Renal pelvis (tissue), 1 donor: ENCODE measurements at regions not wholly inside any gene's neighbourhood (a gene's known extent, or its start where the extent isn't known, plus 50 kb on each side); places are given as distances from the start of the nearest gene placed in this dataset.

Experiments
- DNase-seq: peaks from one replicate; pipeline ENCODE4 v3.0.0-alpha.2; 2013

DNA sequence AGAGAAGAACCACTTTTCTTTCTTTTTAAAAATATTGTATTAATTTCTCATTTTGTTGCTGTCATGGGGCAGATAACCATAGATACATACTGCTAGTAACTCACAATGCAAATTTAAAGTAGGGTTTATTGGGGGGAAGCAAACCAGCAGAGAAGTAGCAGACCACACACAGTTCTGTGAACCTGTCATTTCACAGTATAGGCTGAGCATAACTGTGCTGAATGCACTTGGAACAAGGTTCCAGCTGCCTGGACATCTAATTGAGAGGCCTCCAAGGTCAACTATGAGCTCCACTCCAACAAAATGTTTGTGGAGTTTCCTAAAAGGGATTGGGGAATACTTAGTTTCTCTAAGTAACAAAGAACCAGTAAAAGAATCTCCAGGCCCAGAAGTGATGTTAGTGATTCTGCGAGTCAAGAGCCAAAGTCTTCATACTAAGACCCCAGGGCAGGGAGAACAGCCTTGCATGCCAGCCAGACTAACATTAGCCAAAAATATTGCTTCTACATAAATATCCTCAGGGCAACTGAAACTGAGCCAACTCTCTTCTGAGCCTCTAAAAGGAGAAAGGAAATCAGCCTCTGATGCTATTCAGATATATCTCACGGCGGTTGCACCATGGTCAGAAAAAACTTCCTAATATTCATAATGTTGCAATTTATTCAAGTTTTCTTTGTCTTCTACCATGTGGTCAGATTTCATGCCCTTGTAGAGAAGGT lies 856.4 kb upstream of the ALCAM start:
- peak; percentile 2 for DNase-seq

DNA sequence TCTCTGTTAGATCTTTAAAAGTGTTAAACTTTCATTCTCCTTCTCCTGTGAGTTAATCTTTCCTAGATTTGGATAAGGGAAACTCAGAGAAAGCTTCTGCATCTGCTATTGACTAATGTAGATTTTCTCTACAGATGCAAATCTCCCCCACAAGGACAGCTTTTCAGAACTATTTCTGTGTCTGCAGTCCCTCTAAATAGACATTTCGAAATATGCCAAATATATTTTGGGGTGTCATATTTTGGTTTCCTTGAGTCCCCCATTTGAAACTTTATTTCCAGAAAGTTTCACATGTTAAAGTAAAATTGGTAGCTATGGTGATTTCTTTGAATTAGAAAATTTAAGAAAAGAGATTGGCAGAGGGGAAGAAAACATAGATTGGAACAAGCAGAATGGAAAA lies 852.3 kb upstream of the ALCAM start:
- DNase-seq: no peak

DNA sequence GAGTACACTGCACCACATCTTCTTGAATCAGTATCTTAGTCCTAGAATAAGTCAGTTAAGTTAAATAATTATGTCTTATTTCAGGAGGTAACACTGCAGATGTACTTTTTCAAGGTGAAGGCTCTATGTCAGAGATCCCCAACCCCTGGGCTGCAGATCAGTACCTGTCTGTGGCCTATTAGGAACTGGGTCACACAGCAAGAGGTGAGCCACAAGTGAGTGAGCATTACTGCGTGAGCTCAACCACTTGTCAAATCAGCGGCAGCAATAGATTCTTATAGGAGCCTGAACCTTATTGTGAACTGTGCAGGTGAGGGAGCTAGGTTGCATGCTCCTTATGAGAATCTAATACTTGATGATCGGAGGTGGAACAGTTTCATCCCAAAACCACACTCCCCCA lies 851.9 kb upstream of the ALCAM start:
- DNase-seq: no peak

DNA sequence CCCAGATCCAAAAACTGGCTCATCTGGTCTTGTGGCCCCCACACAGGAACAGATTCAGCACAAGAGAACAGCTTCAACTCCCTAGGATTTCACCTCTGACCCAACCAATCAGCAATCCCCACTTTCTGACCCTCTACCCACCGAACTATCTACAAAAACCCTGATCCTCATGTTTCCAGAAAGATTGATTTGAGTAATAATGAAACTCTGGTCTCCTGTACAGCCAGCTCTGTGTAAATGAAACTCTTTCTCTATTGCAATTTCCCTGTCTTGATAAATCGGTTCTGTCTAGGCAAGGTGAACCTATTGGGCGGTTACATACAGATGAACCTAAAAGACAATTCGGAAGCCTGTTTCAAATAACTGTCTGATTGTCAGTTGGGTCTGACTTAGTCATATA lies 847.6 kb upstream of the ALCAM start:
- no peak for DNase-seq

DNA sequence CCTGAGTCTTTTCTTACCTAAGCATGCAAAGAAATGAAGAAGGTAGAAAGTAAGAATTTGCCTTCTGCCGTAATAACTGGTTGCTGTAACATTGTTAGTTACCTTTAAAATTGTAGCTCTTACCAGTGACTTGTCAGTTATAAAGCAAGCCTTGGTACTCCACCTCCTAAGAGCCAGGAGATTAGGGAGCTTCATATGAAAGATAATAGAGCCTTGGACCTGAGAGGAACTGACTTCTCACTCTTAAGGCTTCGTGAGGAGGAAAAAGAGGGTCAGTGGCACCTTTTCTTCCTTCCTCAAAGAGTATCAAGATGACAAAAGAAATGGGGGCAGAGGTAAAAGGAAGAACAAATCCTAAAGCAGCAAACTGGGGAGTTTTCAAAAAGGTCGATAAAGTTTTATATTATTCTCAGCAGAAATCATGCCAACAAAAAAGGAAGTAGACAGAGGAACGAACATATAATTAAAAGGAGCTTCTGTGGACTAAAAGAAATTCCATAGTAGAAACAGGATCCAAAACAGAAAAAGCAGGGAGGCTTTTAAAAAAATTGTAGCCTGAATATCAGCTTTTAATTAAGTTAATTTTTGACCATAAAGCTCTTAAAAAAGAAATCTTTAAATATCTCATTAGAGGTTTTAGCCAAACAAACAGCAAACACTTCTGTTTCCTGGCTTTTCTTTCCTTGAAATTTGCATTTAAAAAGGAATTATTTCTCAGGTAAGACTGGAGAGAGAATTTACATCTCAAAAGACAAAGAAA lies 847.1 kb upstream of the ALCAM start:
- DNase-seq: no peak

DNA sequence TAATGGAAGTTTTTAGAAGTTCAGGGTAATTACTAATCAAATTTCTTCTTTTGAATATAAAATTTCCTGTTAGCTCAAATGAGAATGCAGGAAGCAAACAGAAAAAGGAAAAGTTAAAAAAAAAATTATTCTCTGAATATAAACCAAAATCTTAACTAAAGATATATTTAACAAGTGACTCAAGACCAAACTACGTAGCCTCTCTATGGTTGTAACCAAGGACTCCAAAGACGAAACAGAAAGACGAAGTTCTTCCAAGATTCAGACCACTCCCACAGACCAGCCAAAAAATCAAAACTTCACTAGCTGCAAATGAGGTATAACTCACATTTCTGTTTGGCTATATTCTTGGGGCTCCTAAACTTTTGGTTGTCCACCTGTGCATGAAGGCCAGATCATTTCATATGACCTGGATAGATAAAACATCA lies 846.5 kb upstream of the ALCAM start:
- no peak for DNase-seq

DNA sequence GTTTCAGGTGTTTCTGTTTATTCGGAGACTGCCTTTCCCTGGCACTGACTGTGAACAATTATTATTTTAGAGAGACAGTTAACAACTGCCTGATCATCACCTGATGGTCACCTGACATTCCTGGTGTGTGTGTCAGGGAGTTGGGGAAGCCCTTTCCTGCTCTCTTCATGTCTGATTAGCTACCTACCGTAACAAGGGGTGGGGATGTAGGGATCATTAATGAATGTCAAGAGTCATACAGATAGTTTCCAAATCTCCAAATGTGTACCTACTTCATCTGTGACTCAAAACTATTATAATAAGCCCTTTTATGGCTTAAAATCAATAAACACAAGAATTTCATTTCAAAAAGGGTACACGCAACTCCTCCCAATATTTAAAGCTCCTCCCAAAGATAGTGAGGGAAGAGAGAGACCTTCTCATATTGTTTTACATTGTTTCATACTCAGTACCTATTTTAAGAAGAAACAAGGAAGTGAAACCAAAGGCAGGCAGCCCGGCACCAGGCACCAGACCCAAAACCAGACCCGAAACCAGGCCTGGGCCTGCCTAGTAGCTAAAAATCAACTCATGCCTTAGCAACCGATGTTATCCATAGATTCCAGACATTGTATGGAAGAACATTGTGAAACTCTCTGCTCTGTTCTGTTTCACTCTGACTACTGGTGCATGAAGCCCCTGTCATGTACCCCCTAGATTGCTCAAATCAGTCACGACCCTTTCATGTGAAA lies 844.9 kb upstream of the ALCAM start:
- DNase-seq: no peak

DNA sequence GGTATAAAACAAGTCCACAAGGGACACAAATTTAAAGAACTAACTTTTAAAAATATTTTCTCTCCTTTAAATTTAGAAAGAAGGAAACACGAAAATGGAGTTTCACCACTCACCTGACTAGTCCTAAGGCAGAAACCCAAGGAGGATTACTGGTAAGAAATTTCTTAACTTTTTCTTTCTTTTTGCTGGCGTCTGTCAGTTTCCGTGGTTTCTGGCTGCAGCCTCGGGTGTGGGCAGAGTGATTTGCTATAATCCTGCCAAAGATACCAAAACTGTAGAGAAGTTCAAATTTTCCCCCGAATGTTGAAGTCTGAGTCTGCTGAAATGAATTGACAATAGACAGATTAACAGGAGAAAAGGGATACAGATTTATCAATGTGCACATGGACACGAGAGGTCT lies 843.6 kb upstream of the ALCAM start:
- DNase-seq: no peak

DNA sequence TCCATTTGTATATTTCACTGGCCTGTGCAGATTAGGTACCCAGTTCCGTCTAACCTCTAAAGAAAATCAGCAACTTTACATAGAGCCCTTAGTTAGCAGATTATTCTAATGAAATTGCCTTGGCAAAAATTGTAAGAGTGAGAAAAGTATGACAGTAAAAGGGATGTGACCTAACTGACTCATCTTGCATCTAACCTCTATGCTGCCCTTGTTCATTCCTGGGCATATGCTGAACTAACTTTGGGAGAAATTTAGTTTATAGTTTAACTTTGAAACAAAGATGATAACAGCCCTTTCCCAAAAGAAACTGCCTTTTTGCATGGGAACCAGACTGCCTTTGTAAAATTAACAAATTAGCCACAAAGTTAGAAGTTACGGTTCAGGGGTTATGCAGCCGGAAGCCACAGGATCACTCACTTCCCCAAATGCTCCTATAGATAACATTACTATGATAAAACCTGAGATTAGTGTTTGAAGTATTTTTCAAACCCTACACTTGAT lies 839.8 kb upstream of the ALCAM start:
- no peak for DNase-seq

DNA sequence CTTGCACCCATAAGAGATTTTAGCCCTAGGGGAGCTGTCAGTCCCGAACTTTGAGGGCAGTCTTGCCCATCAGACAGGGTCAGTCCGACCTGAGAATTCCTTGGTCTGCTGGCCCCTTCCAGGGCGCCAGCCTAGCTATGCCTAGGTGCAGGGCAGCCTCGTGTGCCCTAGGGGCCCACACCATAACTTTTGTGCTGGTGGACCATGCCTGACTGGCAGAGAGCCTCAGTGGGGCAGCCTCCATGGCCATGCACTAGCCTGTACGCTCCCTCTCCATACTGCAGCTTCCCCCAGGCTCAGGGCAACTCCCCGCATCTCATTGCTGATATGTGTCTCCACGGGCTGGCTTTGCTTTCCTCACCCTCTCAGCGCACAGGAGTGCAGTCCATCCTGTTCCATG lies 835.8 kb upstream of the ALCAM start:
- no peak for DNase-seq

DNA sequence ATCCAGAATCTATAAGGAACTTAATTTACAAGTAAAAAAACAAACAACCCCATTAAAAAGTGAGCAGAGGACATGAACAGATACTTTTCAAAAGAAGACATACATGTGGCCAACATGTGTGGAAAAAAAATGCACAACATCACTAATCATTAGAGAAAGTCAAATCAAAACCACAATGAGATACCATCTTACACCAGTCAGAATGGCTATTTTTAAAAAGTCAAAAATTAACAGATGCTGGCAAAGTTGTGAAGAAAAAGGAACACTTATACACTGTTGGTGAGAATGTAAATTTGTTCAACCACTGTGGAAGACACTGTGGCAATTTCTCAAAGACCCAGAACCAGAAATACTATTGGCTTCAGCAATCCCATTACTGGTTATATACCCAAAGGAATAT lies 830.0 kb upstream of the ALCAM start:
- no peak for DNase-seq

DNA sequence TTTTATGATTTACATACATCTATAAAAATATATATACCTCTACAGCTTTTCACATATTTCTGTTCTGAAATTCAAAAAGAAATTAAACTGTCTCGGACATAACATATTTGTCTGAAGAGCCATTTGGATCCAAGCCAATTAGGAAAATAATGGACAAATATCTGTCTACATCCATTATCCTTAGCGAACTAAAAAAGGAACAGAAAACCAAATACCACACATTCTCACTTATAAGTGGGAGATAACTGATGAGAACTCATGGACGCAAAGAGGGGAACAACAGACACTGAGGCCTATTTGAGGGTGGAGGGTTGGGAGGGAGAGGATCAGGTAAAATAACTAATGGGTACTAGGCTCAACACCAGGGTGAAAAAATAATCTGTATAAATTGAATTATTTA lies 829.4 kb upstream of the ALCAM start:
- DNase-seq: no peak

DNA sequence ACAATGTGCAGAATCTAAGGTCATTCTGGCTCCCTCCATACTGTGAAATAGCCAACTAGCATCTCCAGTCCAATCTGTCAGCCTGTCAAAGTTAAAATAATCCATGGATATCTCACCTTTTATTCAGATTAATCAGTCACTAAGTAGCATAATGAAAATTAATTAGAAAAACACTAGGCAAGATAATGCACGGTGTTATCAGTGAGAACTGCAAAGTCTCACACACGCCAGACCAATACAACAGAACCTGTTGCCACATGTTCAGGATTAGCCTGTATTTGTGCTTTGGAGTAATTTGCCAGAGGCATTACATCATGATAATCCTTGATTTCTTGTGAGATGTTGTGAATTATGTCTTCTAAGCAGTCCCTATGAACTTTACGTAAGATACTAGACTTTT lies 820.4 kb upstream of the ALCAM start:
- DNase-seq: no peak

DNA sequence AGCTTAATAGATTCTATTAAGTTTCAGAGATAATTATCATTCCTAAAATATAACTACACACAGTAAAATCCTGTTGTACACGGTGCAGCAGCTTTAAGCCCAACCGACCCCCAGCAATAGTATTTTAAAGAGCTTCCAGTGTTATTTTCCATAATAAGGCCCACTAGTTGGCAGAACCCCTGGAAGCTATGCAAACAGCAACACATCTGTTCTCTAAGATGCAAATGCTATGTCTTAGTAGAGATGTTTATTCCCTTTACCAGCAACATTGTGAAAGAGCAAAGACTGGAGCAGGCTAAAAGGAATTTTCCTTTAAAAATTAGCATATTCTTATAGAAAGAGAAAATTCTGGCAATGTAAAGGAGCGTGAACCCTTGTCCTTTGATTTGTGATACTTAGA lies 819.7 kb upstream of the ALCAM start:
- DNase-seq: no peak

DNA sequence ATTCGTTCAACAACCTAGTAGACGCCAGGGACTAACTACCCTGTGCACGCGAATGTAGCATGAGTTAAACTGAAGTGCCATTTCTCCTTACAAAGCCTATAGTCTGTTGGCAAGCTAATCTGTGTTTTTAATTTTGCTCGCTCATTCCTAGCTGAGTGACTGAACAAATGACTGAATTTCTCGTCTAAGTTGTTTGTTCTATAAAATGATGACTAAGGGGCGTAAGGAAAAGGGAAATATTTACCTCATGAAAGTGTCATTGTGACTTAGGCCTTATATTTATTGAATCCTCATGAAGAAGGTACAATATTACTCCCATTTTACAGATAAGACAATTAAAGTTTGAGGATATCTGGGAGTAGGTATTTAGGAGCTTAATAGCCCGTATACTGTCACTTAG lies 818.3 kb upstream of the ALCAM start:
- no peak for DNase-seq

DNA sequence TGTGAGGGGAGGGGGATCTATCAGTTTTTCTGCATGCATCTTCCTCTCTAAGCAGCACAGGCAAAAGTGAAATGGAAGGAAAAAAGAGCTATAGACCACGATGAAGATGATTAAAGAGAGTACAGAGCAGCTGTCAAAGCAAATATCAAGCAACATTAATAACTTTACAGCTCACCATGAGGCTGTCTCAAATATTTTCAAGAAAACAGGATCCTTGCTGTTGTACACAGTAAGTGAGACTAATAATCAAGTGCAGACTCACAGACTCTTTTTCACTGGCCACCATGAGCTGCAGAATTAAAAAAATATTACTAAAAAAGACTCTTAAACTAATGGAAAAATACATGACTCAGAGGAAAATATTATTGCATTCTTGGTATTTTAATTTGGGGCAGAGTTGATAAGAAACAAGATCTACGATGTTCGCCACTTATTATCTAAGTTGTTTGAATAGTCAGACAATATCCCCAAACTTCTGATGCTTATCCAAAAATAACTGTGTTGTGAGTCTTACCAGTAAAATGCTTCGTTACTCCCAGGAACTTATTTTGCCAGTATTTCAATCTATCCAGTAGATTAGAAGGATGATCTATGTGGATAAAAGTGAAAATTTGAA lies 817.5 kb upstream of the ALCAM start:
- no peak for DNase-seq

DNA sequence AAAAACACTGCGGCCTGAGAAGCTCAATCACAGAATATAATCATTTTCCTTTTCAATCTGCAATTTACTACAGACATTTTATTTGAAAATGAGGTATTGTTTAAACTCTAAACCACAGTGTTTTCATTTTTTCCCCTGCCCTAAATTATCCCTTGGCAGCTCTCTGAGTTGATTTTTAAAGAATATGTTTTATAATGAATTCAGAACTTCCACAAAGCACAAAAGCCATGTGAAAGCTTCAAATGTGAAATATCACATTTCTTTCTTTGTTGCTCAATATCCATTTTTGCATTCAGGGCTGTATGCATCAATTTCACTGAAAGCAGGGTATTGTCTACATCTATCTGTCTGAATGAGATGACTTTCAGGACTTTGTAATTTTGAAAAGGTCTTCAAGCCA lies 813.6 kb upstream of the ALCAM start:
- no peak for DNase-seq

DNA sequence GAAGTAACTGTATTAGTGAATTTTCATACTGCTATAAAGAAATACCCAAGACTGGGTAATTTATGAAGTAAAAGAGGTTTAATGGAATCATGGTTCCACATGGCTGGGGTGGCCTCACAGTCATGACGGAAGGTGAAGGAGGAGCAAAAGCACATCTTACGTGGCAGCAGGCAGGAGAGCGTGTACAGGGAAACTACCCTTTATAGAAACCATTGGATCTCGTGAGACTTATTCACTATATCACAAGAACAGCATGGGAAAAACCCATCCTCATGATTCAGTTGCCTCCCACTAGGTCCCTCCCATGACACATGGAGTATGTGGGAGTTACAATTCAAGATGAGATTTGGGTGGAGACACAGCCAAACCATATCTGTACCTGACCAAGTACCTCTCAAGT lies 812.3 kb upstream of the ALCAM start:
- no peak for DNase-seq

DNA sequence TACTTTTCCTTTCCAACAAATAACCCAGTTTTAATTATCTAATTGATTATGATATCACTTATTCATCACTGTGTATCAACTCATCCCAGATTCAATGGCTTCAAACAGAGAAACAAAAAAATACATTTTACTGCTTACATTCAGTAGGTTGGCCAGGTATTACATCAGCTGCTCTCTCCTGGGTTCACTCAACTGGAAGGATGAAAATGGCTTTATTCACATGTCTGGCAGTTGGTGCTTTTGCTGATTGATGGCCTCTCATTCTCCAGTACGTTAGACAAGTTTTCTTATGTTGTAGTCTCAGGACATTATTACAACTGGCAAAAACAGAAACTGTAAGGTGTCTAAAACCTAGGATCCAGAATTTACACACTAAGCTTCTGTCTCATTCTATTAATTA lies 811.0 kb upstream of the ALCAM start:
- no peak for DNase-seq

DNA sequence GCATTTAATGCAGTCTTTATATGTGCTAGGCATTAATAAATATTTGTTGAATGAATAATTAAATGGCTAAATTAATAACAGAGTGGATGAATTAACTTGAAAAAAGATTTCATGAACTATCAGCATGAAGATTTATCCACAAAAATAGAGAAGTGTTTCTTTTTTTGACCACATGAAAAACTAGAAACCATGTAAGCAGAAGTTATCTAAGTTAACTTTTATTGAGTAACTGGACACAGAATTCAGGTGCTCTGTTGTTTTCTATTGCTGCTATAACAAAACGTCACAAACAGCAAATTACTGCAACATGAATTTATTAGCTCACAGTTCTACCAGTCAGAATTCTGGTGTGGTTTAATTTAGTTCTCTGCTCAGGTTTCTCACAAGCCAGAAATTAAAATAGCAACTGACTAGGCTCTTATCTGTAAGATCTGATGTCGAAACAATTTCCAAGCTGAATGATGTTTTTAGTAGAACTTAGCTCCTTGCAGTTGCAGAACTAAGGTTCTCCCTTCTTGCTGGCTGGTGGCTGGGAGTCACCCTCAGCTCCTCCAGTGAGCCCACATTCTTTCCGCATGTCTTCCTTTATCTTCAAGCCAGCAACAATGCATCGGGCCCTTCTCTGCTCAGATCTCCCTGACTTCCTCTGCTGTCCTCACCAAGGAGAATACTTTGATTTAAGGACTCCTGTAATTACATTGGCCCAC lies 810.2 kb upstream of the ALCAM start:
- no peak for DNase-seq

DNA sequence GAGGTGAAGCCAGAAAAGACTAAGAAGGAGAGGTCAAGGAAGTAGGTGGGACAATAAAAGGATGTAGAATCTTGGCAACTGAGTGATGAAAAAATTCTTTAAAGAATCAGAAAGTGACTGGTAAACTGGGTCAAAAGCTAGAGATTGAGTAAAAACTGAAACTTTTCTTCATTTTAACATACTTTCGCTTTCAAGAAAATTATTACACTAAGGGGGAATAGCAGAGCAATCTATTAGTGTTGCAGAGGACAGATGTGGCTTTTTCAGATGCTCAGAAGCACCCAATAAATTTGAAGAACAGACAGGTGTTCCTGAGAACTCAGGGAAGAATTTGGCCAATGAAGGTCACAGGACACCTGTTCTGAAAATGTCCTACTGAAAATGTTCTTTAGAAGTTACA lies 805.4 kb upstream of the ALCAM start:
- no peak for DNase-seq
